A673 (cell line): ENCODE measurements at regions not wholly inside any gene's neighbourhood (a gene's known extent, or its start where the extent isn't known, plus 50 kb on each side); places are given as distances from the start of the nearest gene placed in this dataset.

Source experiments
- BruUV-seq: library from RNA; stranded (reverse); fragments of 400-500 nt; replicated peaks from 2 replicates; lab custom pipeline; 2021; lab: Mats Ljungman, UMichigan
- CTCF ChIA-PET: fragments of 300-600 bp; sonication (Branson Sonifier 250); formaldehyde crosslinking; loops from one replicate; lab custom pipeline; 2022; ENCODE audit warnings: antibody characterized with exemption; lab: Charles Lee
- POLR2A ChIA-PET: fragments of 300-600 bp; sonication (Branson Sonifier 250); formaldehyde crosslinking; loops from one replicate; lab custom pipeline; 2022; ENCODE audit warnings: antibody characterized with exemption; ENCODE audit not compliant: low non-redundant PET; lab: Charles Lee
- DNase-seq: peaks from one replicate; pipeline ENCODE4 v3.0.0-alpha.2; 2015; ENCODE audit warnings: low spot score
- H3K27ac ChIP-seq: fragments of 200-600 bp; sonication (generic); 2 replicates; pipeline ENCODE4 v1.5.1; 2016; ENCODE audit warnings: mixed run types, low read depth, mild to moderate bottlenecking, mixed read lengths, antibody characterized with exemption, low read length; ENCODE audit not compliant: poor library complexity, severe bottlenecking
- H3K27me3 ChIP-seq: fragments of 200-600 bp; sonication (generic); replicated peaks from 2 replicates; pipeline ENCODE4 v1.6.1; 2017; ENCODE audit warnings: mixed run types, low read depth, mild to moderate bottlenecking, mixed read lengths, antibody characterized with exemption, low read length; ENCODE audit not compliant: insufficient read depth, poor library complexity
- H3K36me3 ChIP-seq: fragments of 200-600 bp; sonication (generic); 2 replicates; pipeline ENCODE4 v1.6.1; 2016; ENCODE audit warnings: mixed run types, mild to moderate bottlenecking, mixed read lengths, antibody characterized with exemption, low read length; ENCODE audit not compliant: insufficient read depth, poor library complexity, severe bottlenecking
- H3K4me1 ChIP-seq: fragments of 200-600 bp; sonication (generic); 2 replicates; pipeline ENCODE4 v1.6.1; 2017; ENCODE audit warnings: mixed run types, mild to moderate bottlenecking, mixed read lengths, antibody characterized with exemption, low read length; ENCODE audit not compliant: insufficient read depth, poor library complexity, severe bottlenecking
- H3K4me3 ChIP-seq: fragments of 200-600 bp; sonication (generic); 2 replicates; pipeline ENCODE4 v1.5.1; 2016; ENCODE audit warnings: low read depth, mixed run types, mild to moderate bottlenecking, mixed read lengths, low read length; ENCODE audit not compliant: poor library complexity, severe bottlenecking
- H3K9me3 ChIP-seq: fragments of 200-600 bp; sonication (generic); 2 replicates; pipeline ENCODE4 v1.6.1; 2016; ENCODE audit warnings: mixed run types, low read depth, mild to moderate bottlenecking, mixed read lengths, antibody characterized with exemption, low read length; ENCODE audit not compliant: poor library complexity, severe bottlenecking
- EZH2 ChIP-seq: fragments of 200-600 bp; sonication (generic); IDR thresholded peaks from 2 replicates; pipeline ENCODE4 v1.6.1; 2017; ENCODE audit warnings: borderline replicate concordance, low read depth, mild to moderate bottlenecking, mixed read lengths, antibody characterized with exemption, low read length; ENCODE audit not compliant: poor library complexity, severe bottlenecking
- intact Hi-C: fragments of 100-400 bp; cut with micrococcal nuclease; formaldehyde crosslinking; loops from one replicate; pipeline ENCODE4 v1.10.0; 2022; ENCODE audit not compliant: unreplicated experiment
- TF ChIP-seq, protein P1 (sequence below): fragments of 300-800, 200-600 bp; sonication (generic); conservative IDR thresholded peaks from 2 replicates; pipeline ENCODE4 v1.5.1; 2017; ENCODE audit warnings: low read depth, mild to moderate bottlenecking, antibody characterized with exemption, low read length, moderate library complexity, mixed read lengths

DNA sequence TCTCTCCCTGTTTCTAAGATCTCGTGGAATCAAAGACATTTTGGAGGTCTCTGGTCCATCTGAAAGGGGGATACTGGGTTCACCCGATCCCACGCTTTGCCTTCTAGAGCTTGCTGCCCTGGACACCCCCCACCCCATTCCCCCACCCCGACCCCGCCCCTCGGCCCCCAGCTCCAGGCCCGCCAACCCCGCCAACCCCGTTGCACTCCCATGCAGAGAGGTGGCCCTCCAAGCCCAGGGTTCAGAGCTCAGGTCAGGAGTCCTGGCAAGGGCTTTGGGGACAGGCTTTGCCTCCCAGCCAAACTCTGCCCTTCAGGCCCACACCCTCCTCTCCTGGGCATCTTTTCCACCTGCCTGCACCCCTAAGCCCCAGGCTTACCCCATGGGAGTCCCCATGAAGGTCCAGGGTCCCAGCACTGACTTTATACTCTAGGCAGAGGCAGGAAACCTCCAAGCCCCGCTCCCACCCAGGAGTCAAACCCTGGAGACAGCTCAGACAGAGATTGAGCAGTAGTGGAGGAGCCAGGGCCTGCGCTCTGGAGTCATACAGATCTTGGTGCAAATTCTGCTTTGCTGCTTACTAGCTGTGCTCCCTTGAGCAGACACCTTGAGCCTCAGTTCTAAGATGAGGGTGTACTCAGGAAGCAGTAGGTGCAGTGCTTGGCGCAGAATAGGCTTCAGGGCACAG, 155.9 kb downstream of the FOXD2 start:
- peaks cover 55% of the 10 kb centered on the region for H3K27me3 ChIP-seq
- no TSS peak for BruUV-seq
- no peaks in the 10 kb centered on the region for H3K36me3 ChIP-seq
- H3K4me3 ChIP-seq = no peak overlapping the region
- intact Hi-C loops = no loop called here
- H3K9me3 ChIP-seq = no peaks in the 10 kb centered on the region
- POLR2A ChIA-PET = no interaction called here
- TF ChIP-seq, protein P1, sequence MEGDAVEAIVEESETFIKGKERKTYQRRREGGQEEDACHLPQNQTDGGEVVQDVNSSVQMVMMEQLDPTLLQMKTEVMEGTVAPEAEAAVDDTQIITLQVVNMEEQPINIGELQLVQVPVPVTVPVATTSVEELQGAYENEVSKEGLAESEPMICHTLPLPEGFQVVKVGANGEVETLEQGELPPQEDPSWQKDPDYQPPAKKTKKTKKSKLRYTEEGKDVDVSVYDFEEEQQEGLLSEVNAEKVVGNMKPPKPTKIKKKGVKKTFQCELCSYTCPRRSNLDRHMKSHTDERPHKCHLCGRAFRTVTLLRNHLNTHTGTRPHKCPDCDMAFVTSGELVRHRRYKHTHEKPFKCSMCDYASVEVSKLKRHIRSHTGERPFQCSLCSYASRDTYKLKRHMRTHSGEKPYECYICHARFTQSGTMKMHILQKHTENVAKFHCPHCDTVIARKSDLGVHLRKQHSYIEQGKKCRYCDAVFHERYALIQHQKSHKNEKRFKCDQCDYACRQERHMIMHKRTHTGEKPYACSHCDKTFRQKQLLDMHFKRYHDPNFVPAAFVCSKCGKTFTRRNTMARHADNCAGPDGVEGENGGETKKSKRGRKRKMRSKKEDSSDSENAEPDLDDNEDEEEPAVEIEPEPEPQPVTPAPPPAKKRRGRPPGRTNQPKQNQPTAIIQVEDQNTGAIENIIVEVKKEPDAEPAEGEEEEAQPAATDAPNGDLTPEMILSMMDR = no peak
- TF ChIP-seq EZH2 = no peak
- CTCF ChIA-PET = no interaction called here
- no peak for DNase-seq
- H3K27ac ChIP-seq = no peak overlapping the region
- H3K4me1 ChIP-seq = no peaks in the 10 kb centered on the region

DNA sequence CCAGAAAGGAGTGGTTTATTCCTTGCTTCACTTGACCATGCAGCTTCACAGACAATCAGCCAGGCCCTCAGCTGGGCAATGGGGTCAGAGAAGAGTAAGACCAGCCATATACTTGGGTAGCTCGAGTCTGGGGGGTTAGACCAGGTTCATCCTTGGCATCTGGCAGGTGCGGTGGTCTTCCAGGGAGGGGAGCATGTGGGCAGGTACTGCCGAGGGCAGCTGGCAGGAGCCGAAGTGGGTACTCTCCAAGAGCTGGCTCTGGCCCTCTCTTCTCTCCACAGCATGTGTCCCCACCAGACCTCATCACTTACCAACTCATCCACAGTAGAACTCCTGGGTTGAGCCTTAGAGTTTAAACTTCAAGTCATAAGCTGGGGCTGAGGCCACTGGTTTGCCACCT, 156.8 kb downstream of the FOXD2 start:
- no peak overlapping the region for H3K27ac ChIP-seq
- H3K36me3 ChIP-seq = no peaks in the 10 kb centered on the region
- intact Hi-C loops = no loop called here
- peaks cover 49% of the 10 kb centered on the region for H3K27me3 ChIP-seq
- DNase-seq = no peak
- no peak overlapping the region for H3K4me3 ChIP-seq
- peaks cover 2% of the 10 kb centered on the region for H3K9me3 ChIP-seq
- POLR2A ChIA-PET = interaction anchor here (0.6 kb wide), 1 partner anchor 33 kb away, joined by 8 read pairs; no protein-coding TSS in a partner anchor
- no peaks in the 10 kb centered on the region for H3K4me1 ChIP-seq
- CTCF ChIA-PET = no interaction called here
- no peak for TF ChIP-seq EZH2
- TF ChIP-seq, protein P1 = no peak
- no TSS peak for BruUV-seq

DNA sequence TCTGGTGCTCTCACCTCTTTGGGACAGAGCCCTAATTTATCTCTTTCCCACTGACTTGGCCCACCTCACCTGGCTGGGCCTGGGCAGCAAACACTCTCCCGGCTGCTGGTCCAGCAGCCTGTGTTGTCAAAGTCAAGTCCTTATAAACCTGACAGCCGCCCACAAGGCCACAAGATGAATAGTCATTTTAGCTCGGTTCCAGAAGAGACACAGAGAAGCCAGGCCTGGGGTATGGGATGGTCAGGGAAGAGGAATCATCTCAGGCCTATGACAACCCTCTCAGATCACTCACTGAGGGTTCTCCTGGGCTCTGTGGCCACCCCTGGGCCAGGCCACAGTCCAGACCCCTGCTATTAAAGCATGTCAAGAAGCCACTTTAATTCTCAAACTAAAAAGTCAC, 158.5 kb downstream of the FOXD2 start:
- POLR2A ChIA-PET = no interaction called here
- Histone ChIP-seq H3K27me3 (peaks cover 39% of the 10 kb centered on the region), H3K36me3 (no peaks in the 10 kb centered on the region), H3K27ac (no peak overlapping the region), H3K9me3 (peaks cover 9% of the 10 kb centered on the region), H3K4me3 (no peak overlapping the region), H3K4me1 (no peaks in the 10 kb centered on the region)
- CTCF ChIA-PET = no interaction called here
- intact Hi-C loops = no loop called here
- no TSS peak for BruUV-seq
- TF ChIP-seq, protein P1 = no peak
- TF ChIP-seq EZH2 = no peak
- no peak for DNase-seq
